Adrenal gland (tissue), 9 donors: ENCODE measurements at regions not wholly inside any gene's neighbourhood (a gene's known extent, or its start where the extent isn't known, plus 50 kb on each side); places are given as distances from the start of the nearest gene placed in this dataset.
A peak's percentile ranks its signal among the peaks of the same experiment; 100 is the strongest.

Source experiments
- DNase-seq, 7 donors: peaks; one replicate each; pipeline ENCODE4 v3.0.0-alpha.2; 2019 to 2020
- H3K27ac ChIP-seq, 5 donors: fragments of 200-600 bp; sonication (generic) in 4 of 5; 1 replicate in 3 of 5; 2 replicates in 2 of 5; pipeline versions ENCODE4 v1.5.1 to v1.8.0; 2016 to 2020; ENCODE audit warnings: mild to moderate bottlenecking in 1 of 5
- H3K27me3 ChIP-seq: fragments of 200-600 bp; 2 replicates; pipeline ENCODE4 v1.8.0; 2021
- H3K36me3 ChIP-seq, 2 donors: fragments of 200-600 bp; replicated peaks in 1 of 2; 1 replicate in 1 of 2; 2 replicates in 1 of 2; pipeline versions ENCODE4 v1.5.1 to v1.8.0; 2018 to 2022
- H3K4me1 ChIP-seq, 2 donors: fragments of 200-600 bp; replicated peaks in 1 of 2; 1 replicate in 1 of 2; 2 replicates in 1 of 2; pipeline versions ENCODE4 v1.5.1 to v1.8.0; 2018 to 2021
- H3K4me3 ChIP-seq, 4 donors: fragments of 200-600 bp; sonication (generic) in 3 of 4; one replicate each; pipeline ENCODE4 v1.5.1; 2016 to 2018
- H3K9me3 ChIP-seq, 3 donors: fragments of 200-600 bp; sonication (generic) in 1 of 3; replicated peaks in 1 of 3; 1 replicate in 2 of 3; 2 replicates in 1 of 3; pipeline versions ENCODE4 v1.5.1 to v1.8.0; 2016 to 2021
- POLR2A ChIP-seq, 2 donors: fragments of 450-650 bp; IDR thresholded peaks; one replicate each; pipeline ENCODE4 v1.6.1; 2017; ENCODE audit warnings: antibody characterized with exemption in 2 of 2, mild to moderate bottlenecking in 2 of 2, moderate library complexity in 1 of 2
- WGBS, 4 donors: extraction: QIAGEN DNeasy Blood & Tissue Kit in 2 of 4; methylation state at CpG; one replicate each; pipeline versions ENCODE4 v1.1.5 to v1.1.7; 2013 to 2017; 5-methylcytosine and 5-hydroxymethylcytosine counted together
- intact Hi-C, 2 donors: fragments of 100-400 bp; cut with DNase I; formaldehyde crosslinking; loops; one replicate each; pipeline versions ENCODE4 v1.14.1 to v1.15.0; 2022 to 2023
- TF ChIP-seq, protein P1 (sequence below), 6 experiments: fragments of 450-650 bp in 4 of 6; fragments of 200-600 bp in 2 of 6; sonication (generic) in 1 of 6; IDR thresholded peaks; 1 replicate in 5 of 6; 2 replicates in 1 of 6; pipeline versions ENCODE4 v1.5.1 to v1.8.0; 2016 to 2021; ENCODE audit warnings: antibody characterized with exemption in 6 of 6, mild to moderate bottlenecking in 2 of 6, moderate library complexity in 1 of 6
- donor health status: healthy with polysubstance abuse.
- donor health status: Bipolar disorder and iron deficiency.
- donor health status: DM: yes; HTN: yes; CAD: no.
- donor health status: DM: no; HTN: no; CAD: no.
- donor health status: DM: no; HTN: no; CAD: no.

GRCh38 chr11:92552942-92553341 is 328.3 kb downstream of the FAT3 start:
- no peaks in the 10 kb centered on the region for H3K27me3 ChIP-seq
- intact Hi-C loops, result no loop called here
- H3K4me1 ChIP-seq, result no peaks in the 10 kb centered on the region
- 38 to 53% (median 46%) methylated on average over 2 of the region's 2 CpGs for WGBS, 4 donors
- no peaks in the 10 kb centered on the region for H3K36me3 ChIP-seq
- DNase-seq, result no peak
- no peak overlapping the region for H3K4me3 ChIP-seq
- no peak overlapping the region for H3K27ac ChIP-seq
- no peak for TF ChIP-seq POLR2A (IDR thresholded peaks at IDR 0.05)
- TF ChIP-seq, protein P1, sequence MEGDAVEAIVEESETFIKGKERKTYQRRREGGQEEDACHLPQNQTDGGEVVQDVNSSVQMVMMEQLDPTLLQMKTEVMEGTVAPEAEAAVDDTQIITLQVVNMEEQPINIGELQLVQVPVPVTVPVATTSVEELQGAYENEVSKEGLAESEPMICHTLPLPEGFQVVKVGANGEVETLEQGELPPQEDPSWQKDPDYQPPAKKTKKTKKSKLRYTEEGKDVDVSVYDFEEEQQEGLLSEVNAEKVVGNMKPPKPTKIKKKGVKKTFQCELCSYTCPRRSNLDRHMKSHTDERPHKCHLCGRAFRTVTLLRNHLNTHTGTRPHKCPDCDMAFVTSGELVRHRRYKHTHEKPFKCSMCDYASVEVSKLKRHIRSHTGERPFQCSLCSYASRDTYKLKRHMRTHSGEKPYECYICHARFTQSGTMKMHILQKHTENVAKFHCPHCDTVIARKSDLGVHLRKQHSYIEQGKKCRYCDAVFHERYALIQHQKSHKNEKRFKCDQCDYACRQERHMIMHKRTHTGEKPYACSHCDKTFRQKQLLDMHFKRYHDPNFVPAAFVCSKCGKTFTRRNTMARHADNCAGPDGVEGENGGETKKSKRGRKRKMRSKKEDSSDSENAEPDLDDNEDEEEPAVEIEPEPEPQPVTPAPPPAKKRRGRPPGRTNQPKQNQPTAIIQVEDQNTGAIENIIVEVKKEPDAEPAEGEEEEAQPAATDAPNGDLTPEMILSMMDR (IDR thresholded peaks at IDR 0.05), result peak in 4 of 6 experiments; percentile 28 to 38 (median 28)
- no peaks in the 10 kb centered on the region for H3K9me3 ChIP-seq

- intact Hi-C loops, result no loop called here
- no peaks in the 10 kb centered on the region for H3K27me3 ChIP-seq
- no peaks in the 10 kb centered on the region for H3K4me1 ChIP-seq
- no peaks in the 10 kb centered on the region for H3K9me3 ChIP-seq
- WGBS, 4 donors, result 82 to 90% (median 89%) methylated on average over 7 of the region's 7 CpGs
- DNase-seq, result no peak
- H3K36me3 ChIP-seq, result no peaks in the 10 kb centered on the region
- TF ChIP-seq POLR2A (IDR thresholded peaks at IDR 0.05), result no peak
- TF ChIP-seq, protein P1 (IDR thresholded peaks at IDR 0.05), result no peak
- H3K27ac ChIP-seq, result no peak overlapping the region
- H3K4me3 ChIP-seq, result no peak overlapping the region
Measured at GRCh38 chr11:92554688-92555087, 330.1 kb downstream of the FAT3 start.

- no peak overlapping the region for H3K4me3 ChIP-seq
- no peak for TF ChIP-seq POLR2A (IDR thresholded peaks at IDR 0.05)
- TF ChIP-seq, protein P1 (IDR thresholded peaks at IDR 0.05), result no peak
- DNase-seq, result no peak
- no peaks in the 10 kb centered on the region for H3K27me3 ChIP-seq
- no peaks in the 10 kb centered on the region for H3K36me3 ChIP-seq
- H3K9me3 ChIP-seq, result no peaks in the 10 kb centered on the region
- no peak overlapping the region for H3K27ac ChIP-seq
- intact Hi-C loops, result no loop called here
- no peaks in the 10 kb centered on the region for H3K4me1 ChIP-seq
- WGBS, 4 donors, result 56 to 68% (median 64%) methylated on average over 4 of the region's 4 CpGs
Measured at GRCh38 chr11:92556431-92556830, 331.8 kb downstream of the FAT3 start.

DNA sequence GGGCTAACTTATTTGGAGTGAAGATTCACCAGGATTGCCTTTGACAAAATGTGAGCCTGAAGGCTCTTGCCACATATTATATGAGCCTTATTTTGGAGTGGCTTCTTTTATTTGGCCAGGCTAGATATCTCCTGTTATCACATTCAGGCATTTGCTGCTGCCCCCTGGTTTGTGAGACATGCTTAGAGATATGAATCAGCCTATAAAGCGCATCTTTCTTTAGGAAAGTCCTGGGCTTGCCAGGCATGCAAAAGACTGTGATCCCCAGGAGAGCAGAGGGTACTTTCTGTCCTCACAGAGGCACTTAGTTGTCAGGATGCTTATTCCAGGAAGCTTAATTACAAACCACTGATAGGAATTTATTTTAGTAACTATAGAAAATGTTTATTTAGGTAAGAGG is 333.3 kb downstream of the FAT3 start:
- no peak overlapping the region for H3K4me3 ChIP-seq
- no peaks in the 10 kb centered on the region for H3K9me3 ChIP-seq
- DNase-seq, result no peak
- H3K27me3 ChIP-seq, result no peaks in the 10 kb centered on the region
- H3K27ac ChIP-seq, result no peak overlapping the region
- no peaks in the 10 kb centered on the region for H3K4me1 ChIP-seq
- intact Hi-C loops, result no loop called here
- TF ChIP-seq POLR2A (IDR thresholded peaks at IDR 0.05), result no peak
- TF ChIP-seq, protein P1 (IDR thresholded peaks at IDR 0.05), result no peak
- WGBS, 4 donors, result 61 to 91% (median 81%) methylated on average over 1 of the region's 1 CpG
- no peaks in the 10 kb centered on the region for H3K36me3 ChIP-seq
